ENCODE measurements at regions not wholly inside any gene's neighbourhood (a gene's known extent, or its start where the extent isn't known, plus 50 kb on each side); places are given as distances from the start of the nearest gene placed in this dataset.

DNA sequence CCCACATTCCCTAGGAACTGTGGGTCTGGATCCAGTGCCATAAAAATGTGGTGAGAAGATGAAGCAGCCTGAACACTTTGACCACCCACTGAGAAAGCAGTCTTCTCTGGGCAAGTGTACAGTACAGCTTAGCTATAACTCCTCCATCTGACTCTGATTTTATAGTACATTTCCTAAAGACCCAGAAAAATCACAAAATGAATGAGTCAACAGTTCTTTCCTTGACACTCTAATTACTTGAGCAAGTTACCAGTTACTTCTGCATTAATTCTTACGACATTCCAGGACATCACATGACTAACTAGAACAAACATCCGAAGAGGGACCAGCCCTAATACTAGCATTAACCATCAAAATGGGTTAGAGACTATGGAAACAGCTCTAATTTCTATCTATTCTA lies 148.1 kb upstream of the PEX5L start:
- ChIA-PET POLR2A (no interaction called here), CTCF (no interaction called here)

- ChIA-PET POLR2A (no interaction called here), CTCF (no interaction called here)
Measured at GRCh38 chr3:180185650-180186049, 148.9 kb upstream of the PEX5L start.

DNA sequence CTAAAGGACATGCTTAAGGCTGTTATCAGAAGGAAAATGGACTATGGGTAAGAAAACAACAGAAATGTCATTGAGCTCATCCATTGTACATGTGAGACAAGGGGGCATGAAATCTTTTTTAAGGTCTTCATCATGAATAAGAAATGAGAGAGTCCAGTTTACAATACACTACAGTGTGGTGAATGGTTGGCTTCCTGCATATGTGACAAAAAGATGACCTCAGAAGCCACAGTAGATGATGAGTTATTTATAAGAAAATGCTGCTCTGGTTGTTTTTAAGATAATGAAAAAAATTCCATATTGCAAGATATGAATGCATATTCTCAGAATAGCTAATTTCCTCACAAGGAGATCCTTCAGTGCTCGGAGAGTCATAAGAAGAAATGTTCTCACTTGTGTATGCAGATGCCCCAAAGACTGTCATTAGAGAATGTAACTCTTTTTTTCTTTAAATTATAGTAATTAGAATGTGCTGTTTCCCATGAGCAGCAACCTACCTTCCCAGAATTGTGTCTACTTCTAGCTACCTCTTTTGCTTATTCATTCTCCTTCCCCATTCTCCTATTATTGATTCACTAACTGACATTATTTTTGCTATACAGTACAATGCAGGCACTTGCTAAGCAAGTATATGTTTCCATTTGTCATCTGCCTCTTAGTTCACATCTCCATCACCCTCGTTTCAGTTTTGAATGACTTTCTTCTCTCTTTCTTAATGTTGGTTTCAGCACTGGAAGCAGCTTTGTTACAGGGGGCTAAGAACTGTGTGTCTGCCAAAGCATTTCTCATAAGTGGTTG lies 152.0 kb upstream of the PEX5L start:
- ChIA-PET POLR2A (interaction anchor here (0.6 kb wide), 1 partner anchor 342 kb away, joined by 5 read pairs; no protein-coding TSS in a partner anchor), CTCF (no interaction called here)

DNA sequence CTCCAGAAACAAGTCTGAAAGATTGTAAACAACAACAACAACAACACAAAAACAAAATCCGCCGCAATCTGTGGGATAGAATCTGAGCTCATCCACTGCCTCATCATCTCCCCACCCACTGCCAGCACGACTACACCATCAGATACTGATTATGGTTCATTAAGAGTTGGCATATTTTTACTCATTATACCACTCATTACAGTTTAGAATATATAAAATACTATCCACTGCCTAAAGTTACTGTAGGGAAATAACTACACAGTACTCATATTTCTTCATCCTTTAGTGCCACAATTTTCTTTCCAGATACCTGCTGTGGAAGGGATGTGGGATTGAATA lies 152.5 kb upstream of the PEX5L start:
- CTCF ChIA-PET: no interaction called here
- POLR2A ChIA-PET: no interaction called here

- CTCF ChIA-PET: no interaction called here
- POLR2A ChIA-PET: interaction anchor here (0.5 kb wide), 1 partner anchor 326 kb away, joined by 3 read pairs; no protein-coding TSS in a partner anchor
Measured at GRCh38 chr3:180196658-180197057, 159.9 kb upstream of the PEX5L start.

DNA sequence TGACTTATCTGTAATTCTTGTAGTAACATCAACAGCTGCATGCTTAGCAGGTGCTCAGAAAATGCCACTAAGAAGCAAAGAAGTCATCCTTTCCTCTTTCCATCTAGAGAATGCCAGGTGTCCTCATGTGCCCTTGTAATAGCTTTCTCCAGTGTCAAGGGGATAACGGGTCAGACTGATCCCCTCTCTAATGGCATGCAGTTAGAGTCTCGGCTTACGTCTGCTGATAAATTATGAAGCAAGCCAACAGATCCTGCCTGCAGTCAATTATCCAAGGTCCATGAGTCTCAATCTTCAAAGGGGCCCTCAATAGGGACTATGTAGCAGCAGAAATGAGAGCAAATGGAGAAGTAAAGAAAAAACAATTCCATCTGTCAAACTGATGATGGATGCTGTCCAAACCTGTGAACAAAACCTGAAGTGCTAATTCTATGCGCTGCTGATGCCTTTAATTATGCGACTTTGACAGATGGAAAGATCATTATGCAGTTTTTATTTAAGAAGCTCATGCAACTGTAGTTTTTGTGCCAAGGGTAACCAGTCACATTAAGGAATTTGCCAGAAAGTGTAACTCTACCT lies 162.8 kb upstream of the PEX5L start:
- ChIA-PET CTCF (no interaction called here), POLR2A (no interaction called here)

GRCh38 chr3:180215866-180216265 lies 179.1 kb upstream of the PEX5L start:
- ChIA-PET CTCF (no interaction called here), POLR2A (no interaction called here)

DNA sequence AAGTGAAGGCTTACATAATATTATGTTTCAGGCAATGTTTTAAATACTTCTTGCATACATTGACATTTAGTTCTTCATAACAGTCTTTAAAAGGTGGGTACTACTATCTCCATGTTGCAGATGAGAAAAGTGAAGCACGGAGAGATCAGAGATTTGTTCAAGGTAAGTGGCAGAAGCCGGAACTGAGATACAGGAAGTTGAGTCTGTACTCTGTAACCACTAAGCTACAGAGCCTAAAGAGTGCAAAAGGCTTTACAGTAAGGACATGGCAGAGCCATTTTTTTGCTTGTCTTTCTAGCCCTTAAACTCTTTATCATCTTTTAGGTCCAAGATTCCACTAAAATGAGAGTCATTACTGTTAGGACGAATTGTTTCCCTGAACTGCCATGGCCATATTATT lies 186.5 kb upstream of the PEX5L start:
- POLR2A ChIA-PET: no interaction called here
- CTCF ChIA-PET: no interaction called here

DNA sequence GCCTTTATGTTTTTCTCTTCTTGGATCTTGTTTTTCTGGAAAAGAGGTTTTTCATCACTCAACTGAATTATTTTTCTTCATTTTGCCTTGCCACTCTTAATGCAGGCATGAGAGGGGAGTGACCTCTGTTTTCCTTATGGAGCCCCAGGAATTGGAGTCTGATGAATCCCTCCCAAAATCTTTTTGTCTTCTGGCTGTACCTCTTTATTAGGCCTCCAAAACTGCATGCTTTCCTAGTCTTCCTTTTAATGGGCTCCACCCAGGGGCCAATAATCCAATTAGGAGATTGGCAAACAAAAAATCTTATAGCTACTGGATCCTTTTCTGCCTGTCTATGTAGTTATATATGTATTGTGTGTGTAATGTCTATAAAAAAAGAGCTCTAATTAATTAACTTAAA lies 192.4 kb upstream of the PEX5L start:
- CTCF ChIA-PET: no interaction called here
- POLR2A ChIA-PET: no interaction called here

DNA sequence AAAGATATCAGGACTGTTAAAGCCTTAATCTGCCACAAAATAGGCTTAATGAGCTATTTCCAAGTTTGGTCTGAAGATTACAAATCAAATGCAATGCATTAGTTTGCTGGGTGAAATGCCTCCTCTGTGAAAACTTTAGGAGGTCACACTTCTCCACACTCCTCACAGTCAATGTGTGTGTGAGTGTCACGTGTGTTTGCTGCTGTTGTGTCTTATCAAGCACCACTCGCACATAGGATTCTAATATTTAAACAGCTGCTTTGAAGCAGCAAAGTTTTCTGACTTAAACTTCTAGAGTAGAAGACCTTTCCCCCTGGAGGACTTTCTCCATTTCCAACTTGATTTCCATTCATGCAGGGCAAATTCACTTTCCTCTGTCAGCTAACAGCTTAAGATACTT lies 203.2 kb upstream of the PEX5L start:
- ChIA-PET CTCF (no interaction called here), POLR2A (interaction anchor here (0.6 kb wide), 1 partner anchor 1194 kb away, joined by 3 read pairs; no protein-coding TSS in a partner anchor)

- CTCF ChIA-PET: no interaction called here
- POLR2A ChIA-PET: no interaction called here
Measured at GRCh38 chr3:180246688-180247195, 210.0 kb upstream of the PEX5L start.

GRCh38 chr3:180250172-180250571 lies 213.4 kb upstream of the PEX5L start:
- ChIA-PET POLR2A (no interaction called here), CTCF (no interaction called here)

- CTCF ChIA-PET: no interaction called here
- POLR2A ChIA-PET: no interaction called here
Measured at GRCh38 chr3:180252683-180253082, 215.9 kb upstream of the PEX5L start.

GRCh38 chr3:180253283-180253682 lies 216.5 kb upstream of the PEX5L start:
- ChIA-PET POLR2A (no interaction called here), CTCF (no interaction called here)

GRCh38 chr3:180264479-180264878 lies 227.7 kb upstream of the PEX5L start:
- CTCF ChIA-PET: no interaction called here
- POLR2A ChIA-PET: no interaction called here

- ChIA-PET POLR2A (no interaction called here), CTCF (no interaction called here)
Measured at GRCh38 chr3:180265551-180265950, 228.8 kb upstream of the PEX5L start.

DNA sequence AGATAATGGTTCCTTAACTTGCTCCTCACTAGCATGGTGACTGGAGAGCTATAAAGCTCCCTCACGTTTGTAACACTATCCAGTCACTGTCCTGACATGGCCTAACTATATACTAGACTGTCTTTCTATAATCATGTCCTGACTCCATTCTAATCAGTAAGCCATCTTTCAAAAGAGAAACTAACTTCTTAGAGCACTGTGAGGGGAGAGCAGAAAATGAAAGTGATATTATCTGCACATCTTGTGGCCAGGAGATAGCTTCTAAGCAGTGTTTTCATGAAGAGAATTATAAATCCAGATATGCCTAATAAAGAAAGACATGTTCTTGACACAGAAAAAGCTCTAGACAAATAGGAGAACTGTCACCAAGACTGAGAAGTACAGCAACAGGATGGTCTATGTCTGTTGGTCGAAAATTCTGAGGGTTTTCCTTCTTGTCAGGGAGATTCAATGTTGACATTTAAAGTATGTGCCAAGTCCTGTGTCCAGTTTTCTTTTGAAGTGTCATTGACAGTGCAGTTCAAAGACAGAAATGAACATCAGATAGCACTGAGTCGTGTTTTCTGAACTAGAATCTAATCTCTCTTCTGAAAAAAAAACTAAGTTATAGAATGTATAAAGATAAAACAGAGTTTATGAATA lies 230.6 kb upstream of the PEX5L start:
- ChIA-PET CTCF (no interaction called here), POLR2A (no interaction called here)

GRCh38 chr3:180274536-180274935 lies 237.8 kb upstream of the PEX5L start:
- POLR2A ChIA-PET: interaction anchor here (0.6 kb wide), 1 partner anchor 17 kb away, joined by 3 read pairs; no protein-coding TSS in a partner anchor

DNA sequence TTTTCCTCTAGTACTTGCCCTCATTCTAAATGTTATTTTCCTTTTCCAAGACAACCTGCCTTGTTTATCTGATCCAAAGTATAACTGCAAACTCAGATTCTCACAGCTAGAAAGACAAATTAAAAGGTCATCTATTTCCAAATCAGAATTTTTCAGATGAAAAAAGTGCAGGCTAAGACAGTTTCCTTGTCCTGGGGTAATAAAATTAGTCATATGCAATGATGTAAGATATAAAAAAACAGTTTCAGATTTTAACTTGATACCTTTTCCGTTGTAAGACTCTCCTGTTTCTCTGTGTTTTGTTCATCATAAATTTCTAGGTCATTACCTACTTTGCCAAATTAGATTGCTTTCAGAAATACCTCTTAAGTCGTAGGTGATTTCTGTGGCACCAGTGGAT lies 238.4 kb upstream of the PEX5L start:
- ChIA-PET CTCF (interaction anchor here (0.5 kb wide), 2 partner anchors 12 to 155 kb away, joined by 3 to 5 read pairs; no protein-coding TSS in a partner anchor), POLR2A (interaction anchor here (0.6 kb wide), 1 partner anchor 18 kb away, joined by 3 read pairs; no protein-coding TSS in a partner anchor)

More at GRCh38 chr3:180274536-180274935, 237.8 kb upstream of the PEX5L start:
- CTCF ChIA-PET: interaction anchor here (0.5 kb wide), 1 partner anchor 13 kb away, joined by 3 read pairs; no protein-coding TSS in a partner anchor

- POLR2A ChIA-PET: no interaction called here
- CTCF ChIA-PET: no interaction called here
Measured at GRCh38 chr3:180277041-180277440, 240.3 kb upstream of the PEX5L start.

DNA sequence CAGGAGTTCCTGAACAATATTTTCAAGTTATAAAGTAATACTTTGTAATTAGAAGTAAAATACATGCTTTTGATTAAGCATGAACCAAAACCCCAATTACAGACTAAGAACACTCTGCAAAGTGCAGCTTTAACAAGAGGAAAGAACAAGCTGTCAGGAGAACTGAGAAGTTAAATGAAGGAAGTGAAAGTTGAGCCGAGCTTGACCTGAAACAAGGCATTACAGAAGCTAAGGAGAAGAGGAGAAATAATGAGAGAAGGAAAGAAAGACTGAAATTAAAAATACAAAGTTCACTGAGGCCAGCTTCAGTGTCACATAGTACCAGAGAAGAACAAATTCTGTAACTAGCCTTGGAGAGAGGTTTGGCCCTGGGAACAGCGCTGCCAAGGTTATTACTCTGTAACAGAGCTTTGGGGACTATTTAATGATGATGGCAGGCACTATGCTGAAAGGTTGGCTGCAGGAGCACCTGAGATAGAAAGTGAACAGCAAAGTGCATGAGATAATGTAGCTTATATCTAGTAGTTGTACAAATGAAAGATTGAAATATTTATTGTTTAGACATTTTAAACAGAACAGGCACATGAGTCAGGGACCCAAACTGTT lies 241.9 kb upstream of the PEX5L start:
- ChIA-PET CTCF (no interaction called here), POLR2A (no interaction called here)
